ENCODE measurements at regions not wholly inside any gene's neighbourhood (a gene's known extent, or its start where the extent isn't known, plus 50 kb on each side); places are given as distances from the start of the nearest gene placed in this dataset.
A peak's percentile ranks its signal among the peaks of the same experiment; 100 is the strongest.

DNA sequence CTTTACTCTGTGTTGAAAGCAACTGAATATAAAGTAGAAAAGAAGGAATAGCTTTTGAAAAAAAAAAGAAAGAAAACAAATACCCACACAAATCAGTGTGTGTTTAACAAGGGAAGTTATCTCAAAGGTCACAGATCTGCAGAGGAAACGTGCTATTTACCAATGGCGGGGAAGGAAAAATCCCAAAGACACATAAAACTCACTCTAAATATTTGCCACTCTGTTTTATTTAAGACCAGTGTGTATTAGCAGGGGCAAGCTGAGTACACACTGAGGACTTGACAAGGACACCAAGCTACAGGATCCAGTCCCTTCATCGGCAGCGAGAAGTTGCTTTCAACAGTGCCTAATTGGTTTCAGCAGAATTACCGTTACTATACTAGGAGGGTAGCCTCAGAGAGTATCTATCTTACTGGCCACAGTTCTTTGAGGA is 252.5 kb downstream of the DEPDC1B start (continued):
- TF ChIP-seq NONO (IDR thresholded peaks at IDR 0.05) (no peak), NONO (CRISPR knock-in tag; conservative IDR thresholded peaks at IDR 0.05) (no peak; the same call in 1 of the 2 replicates), NCOR1 (IDR thresholded peaks at IDR 0.05; ENCODE audit: borderline replicate concordance, low read length) (peak; percentile 78), ZNF766 (CRISPR knock-in tag; IDR thresholded peaks at IDR 0.05; ENCODE audit: borderline replicate concordance) (no peak), FOXO1 (CRISPR knock-in tag; IDR thresholded peaks at IDR 0.05) (peak; percentile 97), SRSF9 (IDR thresholded peaks at IDR 0.05; ENCODE audit: borderline replicate concordance, insufficient read depth, low read depth, low read length, poor library complexity, severe bottlenecking) (no peak), SCMH1 (CRISPR knock-in tag; IDR thresholded peaks at IDR 0.05; ENCODE audit: borderline replicate concordance) (no peak), GABPB1 (CRISPR knock-in tag; IDR thresholded peaks at IDR 0.05) (no peak; the same call in 1 of the 2 replicates), THAP8 (CRISPR knock-in tag; IDR thresholded peaks at IDR 0.05; ENCODE audit: borderline replicate concordance) (no peak), FUBP1 (CRISPR knock-in tag; IDR thresholded peaks at IDR 0.05; ENCODE audit: borderline replicate concordance) (no peak), FOXK2 (IDR thresholded peaks at IDR 0.05) (peak; percentile 72; the same call in 1 of the 2 replicates), ZFP62 (CRISPR knock-in tag; IDR thresholded peaks at IDR 0.05) (no peak), E2F1 (CRISPR knock-in tag; IDR thresholded peaks at IDR 0.05) (peak; percentile 17; the same call in 1 of the 2 replicates), ZBTB43 (CRISPR knock-in tag; conservative IDR thresholded peaks at IDR 0.05) (peak; percentile 91), NR3C1 (CRISPR knock-in tag; IDR thresholded peaks at IDR 0.05) (no peak), SETDB1 (CRISPR knock-in tag; IDR thresholded peaks at IDR 0.05; ENCODE audit: borderline replicate concordance) (no peak), TARDBP (CRISPR knock-in tag; IDR thresholded peaks at IDR 0.05) (peak; percentile 93; the same call in 1 of the 2 replicates), CBX5 (CRISPR knock-in tag; IDR thresholded peaks at IDR 0.05; ENCODE audit: borderline replicate concordance) (peak; percentile 56; the same call in 1 of the 2 replicates), ZNF616 (CRISPR knock-in tag; IDR thresholded peaks at IDR 0.05; ENCODE audit: low read depth) (no peak), ZNF782 (CRISPR knock-in tag; IDR thresholded peaks at IDR 0.05; ENCODE audit: borderline replicate concordance) (no peak), REXO4 (CRISPR knock-in tag; IDR thresholded peaks at IDR 0.05; ENCODE audit: borderline replicate concordance) (no peak), FOXP1 (IDR thresholded peaks at IDR 0.05) (peak; percentile 82), FOXP1 (CRISPR knock-in tag; IDR thresholded peaks at IDR 0.05) (peak; percentile 99)
- TF ChIP-seq, protein P1, sequence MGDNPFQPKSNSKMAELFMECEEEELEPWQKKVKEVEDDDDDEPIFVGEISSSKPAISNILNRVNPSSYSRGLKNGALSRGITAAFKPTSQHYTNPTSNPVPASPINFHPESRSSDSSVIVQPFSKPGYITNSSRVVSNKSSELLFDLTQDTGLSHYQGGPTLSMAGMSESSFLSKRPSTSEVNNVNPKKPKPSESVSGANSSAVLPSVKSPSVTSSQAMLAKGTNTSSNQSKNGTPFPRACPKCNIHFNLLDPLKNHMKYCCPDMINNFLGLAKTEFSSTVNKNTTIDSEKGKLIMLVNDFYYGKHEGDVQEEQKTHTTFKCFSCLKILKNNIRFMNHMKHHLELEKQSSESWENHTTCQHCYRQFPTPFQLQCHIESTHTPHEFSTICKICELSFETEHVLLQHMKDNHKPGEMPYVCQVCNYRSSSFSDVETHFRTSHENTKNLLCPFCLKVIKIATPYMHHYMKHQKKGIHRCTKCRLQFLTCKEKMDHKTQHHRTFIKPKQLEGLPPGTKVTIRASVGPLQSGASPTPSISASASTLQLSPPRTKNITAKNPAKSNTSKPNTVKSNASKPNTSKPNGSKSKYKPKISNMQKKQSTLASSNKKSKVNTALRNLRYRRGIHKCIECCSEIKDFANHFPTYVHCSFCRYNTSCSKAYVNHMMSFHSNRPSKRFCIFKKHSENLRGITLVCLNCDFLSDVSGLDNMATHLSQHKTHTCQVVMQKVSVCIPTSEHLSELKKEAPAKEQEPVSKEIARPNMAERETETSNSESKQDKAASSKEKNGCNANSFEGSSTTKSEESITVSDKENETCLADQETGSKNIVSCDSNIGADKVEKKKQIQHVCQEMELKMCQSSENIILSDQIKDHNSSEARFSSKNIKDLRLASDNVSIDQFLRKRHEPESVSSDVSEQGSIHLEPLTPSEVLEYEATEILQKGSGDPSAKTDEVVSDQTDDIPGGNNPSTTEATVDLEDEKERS (CRISPR knock-in tag; IDR thresholded peaks at IDR 0.05): no peak
